HG02610 (cell line): ENCODE measurements at regions not wholly inside any gene's neighbourhood (a gene's known extent, or its start where the extent isn't known, plus 50 kb on each side); places are given as distances from the start of the nearest gene placed in this dataset.
"Not testable (repeated sequence)": the region's sequence is repeated elsewhere in the genome, so short reads cannot be mapped to it uniquely, and the experiment has no call there.

Experiments
- ATAC-seq: cut with Tn5 transposase; IDR thresholded peaks from one replicate; pipeline ENCODE4 v1.9.1; 2021; ENCODE audit warnings: mild to moderate bottlenecking, moderate library complexity; ENCODE audit not compliant: unreplicated experiment

DNA sequence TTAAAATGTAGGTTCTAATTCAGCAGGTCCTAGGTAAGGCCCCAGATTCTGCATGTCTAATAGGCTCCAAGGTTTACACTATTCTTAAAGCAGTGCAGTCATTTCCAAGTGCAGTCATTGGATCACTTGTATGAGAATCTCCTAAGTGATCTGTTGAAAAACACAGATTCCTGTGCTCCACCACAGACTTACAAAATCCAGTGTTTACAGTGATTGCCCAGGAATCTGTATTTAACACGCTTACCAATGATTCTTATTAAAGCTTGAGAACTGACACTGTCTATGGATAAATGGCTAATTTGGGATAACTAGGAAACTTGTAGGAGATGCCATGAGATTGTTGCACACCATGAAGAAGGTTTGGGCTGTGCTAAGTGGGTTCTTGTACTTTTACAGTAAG lies 104.6 kb upstream of the PLEKHG1 start:
- no peak for ATAC-seq

DNA sequence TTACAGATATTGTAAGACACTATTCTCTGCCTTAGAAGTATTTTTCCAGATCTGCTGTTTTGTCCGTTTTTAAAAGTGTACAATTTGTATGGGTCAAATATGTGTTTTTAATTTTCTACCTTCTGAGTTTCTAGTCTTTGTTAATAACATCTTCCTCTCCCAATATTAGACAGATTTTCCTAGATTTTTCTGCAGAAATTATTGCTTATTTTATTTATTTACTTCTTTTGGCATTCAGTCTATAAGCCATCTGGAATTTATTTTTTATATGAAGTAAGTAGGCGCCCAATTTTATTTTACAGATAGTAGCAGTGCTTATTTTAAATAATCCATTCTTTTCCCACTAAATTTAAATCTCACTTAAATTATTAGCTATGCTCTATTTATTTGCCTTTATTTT lies 103.1 kb upstream of the PLEKHG1 start:
- no peak for ATAC-seq

DNA sequence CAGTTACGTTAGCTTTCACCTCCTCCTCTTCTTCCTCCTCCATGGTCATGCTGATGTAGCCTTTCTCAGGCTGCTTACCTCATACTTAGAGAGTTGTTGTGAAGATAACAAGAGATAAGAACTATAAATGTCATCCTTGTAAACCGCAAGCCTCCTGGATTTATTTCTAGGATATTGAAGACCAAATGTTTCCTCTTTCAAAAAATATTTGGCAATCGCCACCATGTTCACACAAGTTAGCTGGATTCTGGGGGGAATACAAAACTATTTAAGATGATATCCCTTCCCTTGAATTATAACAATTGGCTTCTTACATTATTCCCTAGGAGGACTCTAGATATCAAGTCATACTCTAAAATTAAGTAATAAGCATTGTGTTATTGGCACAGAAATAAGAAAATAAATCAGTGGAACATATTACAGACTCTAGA lies 99.8 kb upstream of the PLEKHG1 start:
- no peak for ATAC-seq

DNA sequence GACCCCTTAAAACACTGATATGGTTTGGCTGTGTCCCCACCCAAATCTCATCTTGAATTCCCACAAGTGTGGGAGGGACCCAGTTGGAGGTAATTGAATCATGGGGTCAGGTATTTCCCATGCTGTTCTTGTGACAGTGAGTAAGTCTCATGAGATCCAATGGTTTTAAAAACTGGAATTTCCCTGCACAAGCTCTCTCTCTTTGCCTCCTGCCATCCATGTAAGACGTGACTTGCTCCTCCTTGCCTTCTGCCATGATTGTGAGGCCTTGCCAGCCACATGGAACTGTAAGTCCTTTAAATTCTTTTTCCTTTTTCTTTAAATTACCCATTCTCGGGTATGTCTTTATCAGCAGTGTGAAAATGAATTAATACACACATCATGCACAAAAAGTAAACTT lies 99.1 kb upstream of the PLEKHG1 start:
- not testable (repeated sequence) for ATAC-seq

DNA sequence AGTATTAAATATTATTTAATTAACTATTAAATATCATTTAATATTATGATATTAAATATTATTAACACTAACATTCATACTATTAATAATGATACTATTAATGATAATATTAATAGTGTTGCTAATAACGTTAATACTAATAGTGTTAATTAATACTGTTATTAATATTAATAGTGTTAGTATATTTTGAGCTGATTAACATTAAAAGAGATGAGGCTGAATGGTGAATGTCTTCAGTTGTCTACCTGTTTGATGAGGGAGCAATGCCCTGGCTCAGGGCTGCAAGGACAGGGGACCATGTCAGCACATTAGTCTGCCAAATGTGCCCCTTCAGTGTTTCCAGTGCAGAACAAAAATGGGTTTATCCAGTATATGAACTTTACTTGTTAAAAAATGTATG lies 96.6 kb upstream of the PLEKHG1 start:
- ATAC-seq = no peak

DNA sequence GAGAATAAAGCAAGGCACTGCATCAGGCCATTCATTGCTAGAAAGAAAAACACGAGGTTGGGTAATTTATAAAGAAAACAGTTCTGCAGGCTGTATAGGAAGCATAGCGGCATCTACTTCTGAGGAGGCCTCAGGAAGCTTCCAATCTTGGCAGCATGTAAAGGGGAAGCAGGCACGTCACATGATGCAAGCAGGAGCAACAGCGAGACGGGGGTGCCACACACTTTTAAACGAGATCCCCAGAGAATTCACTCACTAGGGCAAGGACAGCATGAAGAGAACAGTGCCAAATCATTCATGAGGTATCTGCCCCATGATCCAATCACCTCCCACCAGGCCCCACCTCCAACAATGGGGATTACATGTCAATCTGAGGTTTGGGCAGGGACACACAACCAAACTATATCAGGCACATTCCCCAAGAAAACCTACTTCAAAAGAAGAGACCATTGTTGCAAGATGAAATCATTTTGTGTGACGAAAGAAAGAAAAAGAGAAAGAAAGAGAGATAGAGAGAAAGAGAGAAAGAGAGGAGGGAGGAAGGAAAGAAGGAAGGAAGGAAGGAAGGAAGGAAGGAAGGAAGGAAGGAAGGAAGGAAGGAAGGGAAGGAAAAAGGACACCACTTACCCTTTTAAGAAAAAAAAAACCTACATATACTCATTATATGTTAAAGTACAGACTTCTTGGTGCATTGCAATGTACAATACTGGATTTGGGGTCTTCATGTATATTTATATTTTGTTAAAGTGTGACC lies 95.9 kb upstream of the PLEKHG1 start:
- ATAC-seq = no peak

DNA sequence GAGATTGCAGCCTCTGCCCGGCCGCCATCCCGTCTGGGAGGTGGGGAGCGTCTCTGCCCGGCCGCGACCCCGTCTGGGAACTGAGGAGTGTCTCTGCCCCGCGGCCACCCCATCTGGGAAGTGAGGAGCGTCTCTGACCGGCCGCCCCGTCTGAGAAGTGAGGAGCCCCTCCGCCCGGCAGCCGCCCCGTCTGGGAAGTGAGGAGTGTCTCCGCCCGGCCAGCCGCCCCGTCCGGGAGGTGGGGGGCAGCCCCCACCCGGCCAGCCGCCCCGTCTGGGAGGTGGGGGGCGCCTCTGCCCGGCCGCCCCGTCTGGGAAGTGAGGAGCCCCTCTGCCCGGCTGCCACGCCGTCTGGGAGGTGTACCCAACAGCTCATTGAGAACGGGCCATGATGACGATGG lies 92.3 kb upstream of the PLEKHG1 start:
- ATAC-seq = not testable (repeated sequence)

DNA sequence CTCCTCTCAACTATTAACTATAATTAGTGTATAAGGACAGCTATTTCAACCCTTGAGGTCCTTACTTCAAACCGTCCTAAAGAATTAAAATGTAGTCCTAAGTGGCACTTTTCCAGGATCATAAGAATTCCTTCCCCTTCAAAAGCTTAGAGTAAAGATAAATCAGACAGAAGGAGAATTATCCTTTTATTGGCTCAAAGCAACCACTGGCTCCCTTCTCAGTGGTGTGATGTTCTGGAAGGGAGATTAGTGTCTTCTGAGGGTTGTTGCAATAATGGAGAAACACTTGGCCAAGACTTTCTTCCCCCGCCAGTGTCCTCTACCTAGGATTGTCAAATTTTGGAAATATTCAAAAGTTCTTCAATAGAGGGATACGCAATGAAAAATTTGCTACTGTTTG lies 89.1 kb upstream of the PLEKHG1 start:
- no peak for ATAC-seq

DNA sequence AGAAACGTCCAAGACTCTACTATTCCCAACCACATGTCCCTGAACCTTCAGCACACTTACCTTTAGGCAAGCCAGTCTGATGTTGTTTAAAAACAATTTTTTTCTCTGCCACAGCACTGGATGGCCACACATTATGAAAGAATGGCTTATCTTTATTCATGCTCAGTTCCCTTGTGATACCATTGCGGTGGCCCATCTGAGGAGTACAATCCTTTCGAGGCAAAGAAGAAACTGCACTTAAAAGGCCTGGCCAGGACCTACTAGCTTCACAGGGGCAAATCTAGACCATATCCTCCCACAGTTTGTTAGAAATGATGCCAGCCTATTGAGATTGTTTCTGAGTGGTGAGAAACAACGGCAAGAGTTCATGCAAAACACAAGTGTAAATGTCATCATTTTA lies 88.4 kb upstream of the PLEKHG1 start:
- no peak for ATAC-seq

DNA sequence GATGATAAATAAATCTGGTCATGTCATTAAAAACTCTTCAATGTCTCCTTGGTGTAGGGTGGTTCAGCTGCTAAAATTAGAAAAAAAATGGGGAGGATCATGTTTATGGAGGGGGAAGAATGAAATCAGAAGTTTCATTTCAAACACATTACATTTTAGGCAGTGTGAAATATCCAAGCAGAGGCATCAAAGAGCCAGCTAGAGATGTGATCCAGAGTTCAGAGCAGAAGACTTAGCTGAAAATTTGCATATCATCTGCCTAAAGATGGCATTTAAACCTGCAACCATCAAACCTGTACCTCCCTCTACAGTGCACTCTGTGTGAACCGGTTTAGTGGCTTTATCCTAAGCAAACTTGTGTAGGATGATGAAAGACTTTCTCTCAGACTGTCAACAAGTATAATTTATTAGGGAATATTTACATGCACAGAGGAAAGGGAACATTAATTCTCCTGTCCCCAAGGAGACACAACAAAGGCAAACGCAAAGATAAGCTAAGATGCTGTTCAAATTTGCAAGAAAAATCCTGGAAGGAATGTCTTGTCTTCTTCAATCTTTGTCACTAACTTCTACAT lies 84.8 kb upstream of the PLEKHG1 start:
- no peak for ATAC-seq

DNA sequence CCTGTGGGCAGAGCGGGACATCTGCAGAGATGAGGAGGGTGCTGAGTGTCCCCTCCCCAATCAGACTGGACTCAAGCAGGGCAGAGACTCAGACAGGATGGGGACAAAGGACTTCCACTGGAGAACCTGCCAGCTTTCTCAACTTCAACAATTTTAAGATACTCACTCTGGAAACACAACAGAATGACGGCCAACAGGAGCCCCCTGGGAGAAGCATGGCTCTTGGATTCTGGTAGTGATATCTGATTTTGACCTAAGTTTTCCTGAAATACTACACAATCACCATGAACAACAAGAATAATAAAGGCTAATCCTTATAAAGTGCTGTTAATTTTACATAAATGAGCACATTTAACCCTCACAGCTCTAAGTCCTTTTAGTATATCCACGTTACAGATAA lies 83.5 kb upstream of the PLEKHG1 start:
- ATAC-seq = no peak

DNA sequence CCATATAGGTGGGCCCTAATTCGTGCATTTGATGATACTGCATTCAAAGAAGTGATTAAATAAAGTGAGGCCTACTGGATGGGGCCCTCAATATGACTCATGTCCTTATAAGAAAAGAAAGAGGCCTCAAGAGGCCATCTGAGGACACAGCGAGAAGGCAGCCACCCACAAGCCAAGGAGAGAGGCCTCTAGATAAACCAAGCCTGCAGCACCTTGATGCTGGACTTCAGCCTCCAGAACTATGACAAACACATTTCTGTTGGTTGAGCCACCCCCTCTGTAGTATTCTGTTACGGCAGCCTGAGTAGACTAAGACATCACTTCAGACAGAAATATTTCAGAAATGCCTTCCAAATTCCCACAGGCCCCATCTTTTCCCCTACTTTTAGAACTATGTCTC lies 82.5 kb upstream of the PLEKHG1 start:
- no peak for ATAC-seq

DNA sequence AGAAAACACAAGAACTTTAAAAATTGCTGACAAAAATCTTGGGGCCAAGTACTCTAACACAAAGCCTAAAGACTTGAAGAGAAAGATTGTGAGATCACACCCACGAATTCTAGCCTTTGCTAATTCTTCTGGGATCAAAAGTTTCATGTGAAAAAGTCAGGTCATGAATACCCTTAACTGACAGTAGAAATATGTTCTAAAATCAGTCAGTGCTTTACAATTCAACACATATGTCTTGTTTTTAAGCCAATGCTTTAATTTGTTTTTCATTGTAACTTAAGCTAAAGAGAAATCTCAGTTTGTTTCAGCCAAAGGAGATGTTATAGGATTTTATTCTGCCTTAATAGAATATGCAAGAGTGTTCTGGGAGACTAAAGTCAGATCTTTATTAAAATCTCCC lies 78.2 kb upstream of the PLEKHG1 start:
- no peak for ATAC-seq

DNA sequence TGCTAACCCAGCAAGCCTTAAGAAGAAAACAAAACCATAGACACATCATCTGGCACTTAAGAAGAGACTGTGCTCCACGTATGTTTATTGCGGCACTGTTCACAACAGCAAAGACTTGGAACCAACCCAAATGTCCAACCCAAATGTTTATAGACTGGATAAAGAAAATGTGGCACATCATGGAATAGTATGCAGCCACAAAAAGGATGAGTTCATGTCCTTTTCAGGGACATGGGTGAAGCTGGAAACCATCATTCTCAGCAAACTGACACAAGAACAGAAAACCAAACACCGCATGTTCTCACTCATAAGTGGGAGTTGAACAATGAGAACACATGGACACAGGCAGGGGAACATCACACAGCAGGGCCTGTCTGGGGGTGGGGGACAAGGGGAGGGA lies 76.5 kb upstream of the PLEKHG1 start:
- not testable (repeated sequence) for ATAC-seq

DNA sequence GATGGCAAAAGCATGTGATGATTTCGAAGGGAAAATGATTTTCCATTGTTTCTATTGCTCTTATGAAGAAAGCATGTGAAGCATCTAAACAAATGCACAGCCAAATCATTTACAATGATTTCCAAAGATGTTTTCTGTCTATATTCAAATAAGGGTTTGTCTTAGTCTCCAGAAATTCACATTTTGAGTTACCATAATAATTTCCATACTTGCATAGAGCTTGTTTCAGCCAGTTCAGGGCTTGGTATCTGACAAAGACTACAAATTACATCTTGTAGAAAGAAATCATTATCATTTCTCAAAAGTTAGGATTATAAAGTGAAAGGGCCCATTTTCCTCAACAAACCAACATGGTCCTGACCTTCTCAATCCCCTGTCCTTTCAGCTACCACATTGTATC lies 74.4 kb upstream of the PLEKHG1 start:
- no peak for ATAC-seq

DNA sequence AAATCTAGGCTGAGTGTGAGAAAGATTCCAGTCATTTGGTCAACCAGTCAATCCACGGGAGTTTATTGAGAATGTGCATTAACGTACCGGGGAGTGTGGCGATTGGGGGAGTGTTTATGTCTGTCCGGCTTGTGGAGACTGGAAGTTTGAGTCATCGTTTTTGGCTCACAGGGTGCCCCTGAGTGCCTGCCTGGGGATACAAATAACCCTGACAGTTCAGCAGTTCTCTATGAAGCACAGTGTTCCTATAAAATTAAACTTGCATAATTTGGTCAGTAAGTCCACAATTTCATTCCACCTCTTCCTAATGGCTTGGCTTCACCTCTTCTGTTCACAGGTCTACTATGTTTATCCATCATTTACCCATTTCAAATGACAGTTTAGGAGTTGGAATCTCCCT lies 72.6 kb upstream of the PLEKHG1 start:
- ATAC-seq = no peak

DNA sequence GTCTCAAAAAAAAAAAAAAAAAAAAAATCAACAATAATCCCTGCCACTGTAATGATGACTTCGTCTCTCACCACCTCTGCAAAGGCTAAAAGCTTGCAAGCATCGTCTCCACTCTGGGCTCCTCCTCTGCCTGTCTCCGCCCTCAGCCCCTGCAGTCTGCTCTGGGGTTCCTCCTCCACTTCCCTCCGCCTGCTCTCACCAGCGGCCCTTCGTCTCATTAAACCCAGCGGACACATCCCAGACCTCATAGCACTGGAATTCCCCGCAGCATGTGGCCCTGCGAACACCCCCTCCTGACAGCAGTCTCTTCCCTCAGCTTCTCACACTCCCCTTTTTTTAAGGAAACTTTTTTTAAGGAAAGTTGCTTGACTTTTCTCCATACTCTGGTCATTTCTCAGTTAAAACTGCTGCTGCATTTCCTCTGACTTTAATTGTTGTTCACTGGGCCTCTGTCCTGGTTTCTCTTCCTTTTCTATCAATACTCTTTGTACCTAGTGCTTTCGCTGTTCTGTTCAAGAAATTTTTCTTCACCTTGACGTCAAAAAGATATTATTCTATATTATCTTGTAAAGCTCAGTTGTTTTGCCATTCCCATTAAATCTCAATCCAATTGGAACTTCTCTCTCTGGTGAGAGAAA lies 70.9 kb upstream of the PLEKHG1 start:
- no peak for ATAC-seq

DNA sequence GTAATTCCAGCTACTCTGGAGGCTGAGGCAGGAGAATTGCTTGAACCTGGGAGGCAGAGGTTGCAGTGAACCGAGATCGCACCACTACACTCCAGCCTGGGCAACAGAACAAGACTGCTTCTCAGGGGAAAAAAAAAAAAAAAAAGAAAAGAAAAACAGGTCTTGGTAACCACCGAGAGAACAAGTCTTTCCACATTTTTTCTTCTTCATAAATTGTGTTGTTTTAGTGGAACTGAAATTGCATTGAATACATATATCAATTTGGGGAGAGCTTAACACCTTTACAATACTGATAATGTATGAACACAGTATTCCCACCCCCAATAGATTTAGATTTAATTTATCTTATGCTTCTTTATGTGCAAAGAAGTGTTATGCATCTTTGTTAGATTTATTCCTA lies 70.0 kb upstream of the PLEKHG1 start:
- no peak for ATAC-seq

DNA sequence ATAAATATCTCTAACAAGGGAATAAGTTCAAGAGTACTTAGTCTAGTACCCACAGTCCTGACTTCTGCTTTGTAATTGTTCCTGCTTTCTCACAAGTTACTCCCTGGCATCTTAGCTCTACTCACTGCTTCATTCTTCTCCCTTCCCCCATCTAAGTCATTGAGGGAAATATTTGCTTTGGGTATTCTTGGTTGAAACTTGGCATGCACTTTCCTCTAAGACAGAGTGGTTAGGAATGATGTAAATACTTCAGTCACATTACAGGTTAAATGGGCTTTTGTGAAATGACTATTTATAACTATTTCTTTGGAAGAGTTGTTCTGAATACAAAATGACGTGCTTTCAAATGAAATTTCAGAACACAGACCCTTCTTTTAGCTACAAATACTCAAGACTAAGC lies 67.7 kb upstream of the PLEKHG1 start:
- ATAC-seq = no peak

DNA sequence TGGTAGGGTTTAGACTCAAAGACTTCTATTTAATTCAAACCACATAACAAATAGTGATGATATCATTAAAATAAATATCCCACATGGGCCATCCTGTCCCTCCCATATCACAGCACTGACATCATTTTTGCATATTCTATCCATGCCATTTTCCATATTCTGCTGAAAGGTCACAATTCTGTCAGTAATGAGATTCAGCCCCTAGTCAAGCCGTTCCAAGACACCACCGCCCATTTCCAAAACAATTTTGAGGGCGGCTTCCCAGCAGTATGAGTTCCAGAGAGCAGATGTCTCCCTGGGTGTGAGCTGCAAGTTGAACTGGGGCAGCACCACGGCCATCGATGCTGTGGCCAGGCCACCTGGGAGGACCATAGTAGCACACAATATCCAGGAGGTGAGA lies 65.1 kb upstream of the PLEKHG1 start:
- no peak for ATAC-seq

DNA sequence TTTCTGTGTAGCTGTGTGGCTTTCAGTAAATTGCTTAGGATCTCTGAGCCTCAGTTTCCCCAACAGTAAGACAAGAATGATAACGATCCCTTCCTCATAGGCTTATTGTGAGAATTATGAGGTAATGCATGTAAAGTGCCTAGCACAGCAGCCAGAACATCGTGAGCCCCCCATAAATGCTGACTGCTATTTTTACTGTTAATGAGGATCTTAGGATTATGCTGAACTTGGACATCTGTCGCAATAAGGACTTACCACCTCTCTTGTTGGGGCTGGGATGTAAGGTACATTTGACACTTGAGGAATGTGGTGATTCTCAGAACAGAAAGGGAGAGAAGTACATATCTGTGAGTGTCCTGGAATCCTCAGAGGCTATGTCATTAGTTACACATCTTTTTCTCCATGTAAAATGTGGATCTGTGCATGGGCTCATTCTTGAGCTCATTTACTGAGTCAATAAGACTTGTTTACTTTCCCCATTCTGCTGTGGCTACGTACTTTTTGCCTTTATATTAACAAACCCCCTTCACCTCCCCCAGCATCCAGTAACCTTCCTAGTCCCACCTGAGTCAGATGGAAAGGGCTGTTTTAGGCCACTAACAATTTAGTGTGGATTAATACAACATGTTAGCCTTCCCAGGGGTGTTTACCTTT lies 64.4 kb upstream of the PLEKHG1 start:
- ATAC-seq = no peak

DNA sequence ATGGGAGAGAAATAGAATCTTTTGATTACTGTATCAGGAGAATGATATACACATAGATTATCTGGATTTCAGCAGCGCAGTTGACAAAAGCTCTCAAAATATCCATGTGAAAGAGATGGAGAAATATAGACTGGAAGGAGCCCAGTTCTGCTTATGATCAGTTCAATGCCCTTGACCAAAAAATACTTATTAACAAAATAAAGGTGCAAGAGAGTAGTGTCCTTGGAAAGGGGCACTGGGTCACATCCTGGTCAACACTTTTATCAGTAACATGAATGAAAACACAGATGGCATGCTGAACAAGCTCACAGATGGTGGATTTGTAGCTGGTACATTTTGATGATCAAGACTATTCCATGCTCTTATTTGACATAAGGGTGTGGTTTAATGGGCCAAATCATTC lies 63.9 kb upstream of the PLEKHG1 start:
- no peak for ATAC-seq
